Fibroblast of lung (primary cell): ENCODE measurements at regions not wholly inside any gene's neighbourhood (a gene's known extent, or its start where the extent isn't known, plus 50 kb on each side); places are given as distances from the start of the nearest gene placed in this dataset.

Experiments
- DNase-seq, 2 donors: peaks; one replicate each; pipeline versions ENCODE4 v3.0.0 to v3.0.0-alpha.2; 2010; ENCODE audit warnings: low read depth in 2 of 2
- H2AFZ ChIP-seq: 2 replicates; pipeline ENCODE4 v1.5.1; 2012; ENCODE audit warnings: low read length, control low read depth, inconsistent platforms
- H3K27ac ChIP-seq: 2 replicates; pipeline ENCODE4 v1.5.1; 2011; ENCODE audit warnings: low read length, control low read depth; ENCODE audit not compliant: insufficient read depth
- H3K27me3 ChIP-seq: 2 replicates; pipeline ENCODE4 v1.5.1; 2011; ENCODE audit warnings: mild to moderate bottlenecking, low read length; ENCODE audit not compliant: control insufficient read depth, insufficient read depth
- H3K36me3 ChIP-seq: 2 replicates; pipeline ENCODE4 v1.5.1; 2011; ENCODE audit warnings: low read length; ENCODE audit not compliant: control insufficient read depth, insufficient read depth
- H3K4me1 ChIP-seq: 2 replicates; pipeline ENCODE4 v1.5.1; 2011; ENCODE audit warnings: low read length; ENCODE audit not compliant: control insufficient read depth, insufficient read depth; ENCODE audit errors: extremely low read depth
- H3K4me2 ChIP-seq: 2 replicates; pipeline ENCODE4 v1.5.1; 2011; ENCODE audit warnings: low read length, control low read depth; ENCODE audit not compliant: insufficient read depth; ENCODE audit errors: extremely low read depth
- H3K4me3 ChIP-seq, 4 experiments: fragments of 200-600 bp in 1 of 4; sonication (generic) in 1 of 4; replicated peaks in 1 of 4; 2 replicates each; pipeline ENCODE4 v1.5.1; 2011 to 2016; ENCODE audit warnings: low read length in 4 of 4, low read depth in 3 of 4, mild to moderate bottlenecking in 3 of 4, control low read depth in 2 of 4, inconsistent platforms in 1 of 4, mixed read lengths in 1 of 4; ENCODE audit not compliant: insufficient read depth in 1 of 4; ENCODE audit errors: control extremely low read depth in 1 of 4
- H3K79me2 ChIP-seq: 2 replicates; pipeline ENCODE4 v1.5.1; 2012; ENCODE audit warnings: mild to moderate bottlenecking, low read length, inconsistent platforms; ENCODE audit not compliant: control insufficient read depth, insufficient read depth
- H3K9ac ChIP-seq: 2 replicates; pipeline ENCODE4 v1.5.1; 2011; ENCODE audit warnings: mild to moderate bottlenecking, low read length, control low read depth; ENCODE audit not compliant: insufficient read depth
- H3K9me3 ChIP-seq: 2 replicates; pipeline ENCODE4 v1.5.1; 2012; ENCODE audit warnings: low read depth, low read length; ENCODE audit not compliant: control insufficient read depth, insufficient read depth
- H4K20me1 ChIP-seq: 2 replicates; pipeline ENCODE4 v1.5.1; 2011; ENCODE audit warnings: low read length; ENCODE audit not compliant: control insufficient read depth, insufficient read depth; ENCODE audit errors: extremely low read depth
- CTCF ChIP-seq, 2 donors: IDR thresholded peaks in 1 of 2; conservative IDR thresholded peaks in 1 of 2; 1 replicate in 1 of 2; 2 replicates in 1 of 2; pipeline ENCODE4 v1.5.1; 2011 to 2012; ENCODE audit warnings: low read length in 2 of 2, control low read depth in 1 of 2, inconsistent platforms in 1 of 2, low read depth in 1 of 2, mild to moderate bottlenecking in 1 of 2
- EZH2 ChIP-seq: IDR thresholded peaks from 2 replicates; pipeline ENCODE4 v1.5.1; 2012; ENCODE audit warnings: low read length, control low read depth, mild to moderate bottlenecking; ENCODE audit errors: missing control alignments

GRCh38 chr6:21891080-21891479 lies 297.5 kb downstream of the SOX4 start:
- Histone ChIP-seq H4K20me1 (no peaks in the 10 kb centered on the region), H3K36me3 (no peaks in the 10 kb centered on the region), H3K4me2 (no peak overlapping the region), H3K9me3 (no peaks in the 10 kb centered on the region), H2AFZ (no peak overlapping the region), H3K79me2 (no peaks in the 10 kb centered on the region), H3K9ac (no peak overlapping the region), H3K4me3 (no peak overlapping the region), H3K27me3 (no peaks in the 10 kb centered on the region), H3K4me1 (peaks cover 11% of the 10 kb centered on the region), H3K27ac (no peak overlapping the region)
- TF ChIP-seq EZH2 (no peak), CTCF (conservative IDR thresholded peaks at IDR 0.05 in 1 of 2, IDR thresholded peaks at IDR 0.05 in 1 of 2; ENCODE audit: low read depth in 1 of 2, low read length in 2 of 2) (no peak)
- DNase-seq = no peak

GRCh38 chr6:21893793-21894192 lies 300.2 kb downstream of the SOX4 start:
- H3K4me3 ChIP-seq = no peak overlapping the region
- no peak overlapping the region for H3K9ac ChIP-seq
- no peak overlapping the region for H3K27ac ChIP-seq
- no peaks in the 10 kb centered on the region for H4K20me1 ChIP-seq
- H2AFZ ChIP-seq = no peak overlapping the region
- H3K27me3 ChIP-seq = no peaks in the 10 kb centered on the region
- no peaks in the 10 kb centered on the region for H3K36me3 ChIP-seq
- no peak for DNase-seq
- TF ChIP-seq EZH2 (no peak), CTCF (conservative IDR thresholded peaks at IDR 0.05 in 1 of 2, IDR thresholded peaks at IDR 0.05 in 1 of 2; ENCODE audit: low read depth in 1 of 2, low read length in 2 of 2) (no peak)
- no peaks in the 10 kb centered on the region for H3K79me2 ChIP-seq
- no peak overlapping the region for H3K4me2 ChIP-seq
- H3K4me1 ChIP-seq = no peaks in the 10 kb centered on the region
- no peaks in the 10 kb centered on the region for H3K9me3 ChIP-seq

- no peaks in the 10 kb centered on the region for H3K9me3 ChIP-seq
- H3K4me2 ChIP-seq = no peak overlapping the region
- H4K20me1 ChIP-seq = no peaks in the 10 kb centered on the region
- H2AFZ ChIP-seq = no peak overlapping the region
- H3K36me3 ChIP-seq = no peaks in the 10 kb centered on the region
- TF ChIP-seq CTCF (conservative IDR thresholded peaks at IDR 0.05 in 1 of 2, IDR thresholded peaks at IDR 0.05 in 1 of 2; ENCODE audit: low read depth in 1 of 2, low read length in 2 of 2) (no peak), EZH2 (no peak)
- no peaks in the 10 kb centered on the region for H3K79me2 ChIP-seq
- H3K27ac ChIP-seq = no peak overlapping the region
- DNase-seq = peak in 1 of 2 donors; percentile 54
- H3K4me3 ChIP-seq = no peak overlapping the region
- H3K27me3 ChIP-seq = no peaks in the 10 kb centered on the region
- no peak overlapping the region for H3K9ac ChIP-seq
- no peaks in the 10 kb centered on the region for H3K4me1 ChIP-seq
These were observed 302.0 kb downstream of the SOX4 start for GRCh38 chr6:21895555-21895954.
